A673 (cell line): ENCODE measurements at regions not wholly inside any gene's neighbourhood (a gene's known extent, or its start where the extent isn't known, plus 50 kb on each side); places are given as distances from the start of the nearest gene placed in this dataset.

Experiments used
- EZH2 ChIP-seq: fragments of 200-600 bp; sonication (generic); IDR thresholded peaks from 2 replicates; pipeline ENCODE4 v1.6.1; 2017; ENCODE audit warnings: borderline replicate concordance, low read depth, mild to moderate bottlenecking, mixed read lengths, antibody characterized with exemption, low read length; ENCODE audit not compliant: poor library complexity, severe bottlenecking
- TF ChIP-seq, protein P1 (sequence below): fragments of 300-800, 200-600 bp; sonication (generic); conservative IDR thresholded peaks from 2 replicates; pipeline ENCODE4 v1.5.1; 2017; ENCODE audit warnings: low read depth, mild to moderate bottlenecking, antibody characterized with exemption, low read length, moderate library complexity, mixed read lengths

GRCh38 chr20:19027971-19028370, 184.5 kb upstream of the SLC24A3 start:
- TF ChIP-seq, protein P1, sequence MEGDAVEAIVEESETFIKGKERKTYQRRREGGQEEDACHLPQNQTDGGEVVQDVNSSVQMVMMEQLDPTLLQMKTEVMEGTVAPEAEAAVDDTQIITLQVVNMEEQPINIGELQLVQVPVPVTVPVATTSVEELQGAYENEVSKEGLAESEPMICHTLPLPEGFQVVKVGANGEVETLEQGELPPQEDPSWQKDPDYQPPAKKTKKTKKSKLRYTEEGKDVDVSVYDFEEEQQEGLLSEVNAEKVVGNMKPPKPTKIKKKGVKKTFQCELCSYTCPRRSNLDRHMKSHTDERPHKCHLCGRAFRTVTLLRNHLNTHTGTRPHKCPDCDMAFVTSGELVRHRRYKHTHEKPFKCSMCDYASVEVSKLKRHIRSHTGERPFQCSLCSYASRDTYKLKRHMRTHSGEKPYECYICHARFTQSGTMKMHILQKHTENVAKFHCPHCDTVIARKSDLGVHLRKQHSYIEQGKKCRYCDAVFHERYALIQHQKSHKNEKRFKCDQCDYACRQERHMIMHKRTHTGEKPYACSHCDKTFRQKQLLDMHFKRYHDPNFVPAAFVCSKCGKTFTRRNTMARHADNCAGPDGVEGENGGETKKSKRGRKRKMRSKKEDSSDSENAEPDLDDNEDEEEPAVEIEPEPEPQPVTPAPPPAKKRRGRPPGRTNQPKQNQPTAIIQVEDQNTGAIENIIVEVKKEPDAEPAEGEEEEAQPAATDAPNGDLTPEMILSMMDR: no peak
- no peak for TF ChIP-seq EZH2
